ENCODE measurements at regions not wholly inside any gene's neighbourhood (a gene's known extent, or its start where the extent isn't known, plus 50 kb on each side); places are given as distances from the start of the nearest gene placed in this dataset.
"Not testable (repeated sequence)": the region's sequence is repeated elsewhere in the genome, so short reads cannot be mapped to it uniquely, and the experiment has no call there.

DNA sequence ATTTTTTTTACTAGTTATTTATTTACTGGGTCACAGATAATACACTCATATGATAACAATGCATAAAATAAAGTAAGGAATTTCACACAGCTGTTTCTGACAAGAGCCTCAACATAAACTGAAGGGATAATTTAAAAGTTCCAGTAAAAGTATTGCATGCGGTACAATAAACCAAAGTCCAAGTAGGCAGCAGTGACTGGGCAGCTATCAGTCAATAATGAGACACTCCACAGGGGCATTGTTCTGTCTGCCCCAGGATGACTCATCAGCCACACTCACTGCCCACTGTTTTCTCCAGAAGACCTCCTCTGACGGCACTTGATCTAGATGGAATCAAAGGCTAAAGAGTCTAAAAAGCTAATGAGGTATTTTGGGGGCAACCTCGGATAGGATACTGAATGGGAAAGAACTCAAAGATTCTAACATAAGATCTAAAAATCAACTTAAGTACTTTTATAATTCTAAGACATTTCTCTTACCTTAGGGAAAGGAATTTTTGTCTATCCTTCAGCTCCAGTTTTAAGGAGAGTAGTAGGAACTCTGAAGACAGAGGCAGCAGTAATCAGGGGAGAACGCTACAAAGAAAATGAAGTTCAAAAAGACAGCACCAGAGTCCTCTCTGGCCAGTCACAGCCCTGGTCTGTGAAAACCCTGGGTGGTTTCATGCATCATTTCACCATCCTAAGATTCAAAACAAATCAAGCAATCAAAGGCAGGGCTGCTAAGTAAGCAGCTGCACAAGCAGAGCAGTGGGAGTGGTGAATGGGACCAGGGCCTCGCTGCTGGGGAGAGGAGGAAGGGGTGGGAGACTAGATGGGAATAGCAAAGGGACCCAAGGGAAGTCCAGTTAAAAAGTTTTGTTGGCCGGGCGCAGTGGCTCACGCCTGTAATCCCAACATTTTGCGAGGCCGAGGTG lies 175.1 kb downstream of the AVL9 start:
- DNase-seq (ENCODE audit: insufficient read length, low spot score) (peak; percentile 30), FAIRE-seq (peak; percentile 89)
- TF ChIP-seq POLR2A (IDR thresholded peaks at IDR 0.05; ENCODE audit: low read depth, low read length) = no peak

DNA sequence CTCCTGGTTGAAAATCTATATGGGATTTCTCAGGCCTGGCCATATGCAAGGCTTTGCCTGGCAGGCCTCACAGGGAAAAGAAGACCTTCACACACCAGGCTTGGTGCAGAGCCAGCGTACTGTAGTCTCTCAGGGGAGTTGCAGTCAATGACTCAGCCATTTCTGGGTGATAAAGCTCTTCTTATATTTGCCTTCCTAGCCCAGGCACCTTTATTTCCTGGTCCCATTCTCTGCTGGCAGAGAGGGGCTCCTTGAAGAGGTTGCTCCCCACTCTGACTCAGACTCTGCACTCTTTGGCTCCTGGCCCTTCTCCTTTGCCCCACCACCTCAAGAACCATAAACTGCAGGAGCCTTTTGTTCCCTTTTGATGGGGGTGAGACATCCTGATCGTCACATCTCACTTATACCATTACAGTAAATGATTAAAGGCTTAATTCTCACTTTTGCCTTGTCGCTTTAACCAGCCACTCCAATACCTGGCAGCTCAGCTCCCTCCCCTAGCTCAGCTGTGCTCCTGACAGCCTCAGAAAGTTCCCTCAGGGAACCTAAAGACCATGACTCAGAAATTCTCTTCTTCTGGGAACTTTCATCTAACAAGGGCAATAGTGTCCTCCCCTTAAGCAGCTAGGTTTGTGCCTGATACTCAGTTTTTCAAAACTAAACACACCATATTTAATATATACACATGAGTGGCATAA lies 174.0 kb downstream of the AVL9 start:
- DNase-seq (ENCODE audit: insufficient read length, low spot score) = peak; percentile 14
- FAIRE-seq = not testable (repeated sequence)

DNA sequence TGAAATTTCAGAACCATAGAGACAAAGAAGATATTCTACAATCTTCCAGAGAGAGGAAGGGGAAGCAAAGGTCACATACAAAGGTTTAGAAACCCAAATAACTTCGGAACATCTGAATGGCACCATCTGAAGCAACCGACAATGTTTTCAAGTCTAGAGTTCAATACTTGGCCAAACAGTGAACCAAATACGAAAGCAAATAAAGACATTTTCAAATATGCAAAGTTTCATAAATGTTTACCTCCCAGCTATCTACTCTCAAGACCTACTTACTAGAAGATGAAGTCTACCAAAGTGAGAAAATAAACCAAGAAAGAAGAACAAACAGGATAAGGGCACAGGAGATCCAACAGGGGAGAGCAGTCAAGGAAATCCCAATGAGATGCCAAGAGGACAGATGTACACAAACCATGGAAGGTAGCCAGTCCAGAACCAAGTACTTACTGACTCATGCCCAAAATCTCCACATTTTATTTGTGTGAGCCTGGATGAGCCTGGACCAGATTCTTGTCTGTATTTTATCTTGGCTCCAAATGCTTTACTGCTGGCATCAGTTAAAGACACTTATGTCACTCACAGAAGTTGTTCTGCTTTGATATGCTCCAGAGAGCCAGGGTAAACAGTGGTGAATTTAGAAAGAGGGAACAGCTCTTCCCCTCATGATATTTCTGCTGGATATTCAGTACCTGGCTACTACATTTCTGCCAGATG lies 173.3 kb downstream of the AVL9 start:
- peak; percentile 99 for FAIRE-seq
- DNase-seq (ENCODE audit: insufficient read length, low spot score) = not testable (repeated sequence)

DNA sequence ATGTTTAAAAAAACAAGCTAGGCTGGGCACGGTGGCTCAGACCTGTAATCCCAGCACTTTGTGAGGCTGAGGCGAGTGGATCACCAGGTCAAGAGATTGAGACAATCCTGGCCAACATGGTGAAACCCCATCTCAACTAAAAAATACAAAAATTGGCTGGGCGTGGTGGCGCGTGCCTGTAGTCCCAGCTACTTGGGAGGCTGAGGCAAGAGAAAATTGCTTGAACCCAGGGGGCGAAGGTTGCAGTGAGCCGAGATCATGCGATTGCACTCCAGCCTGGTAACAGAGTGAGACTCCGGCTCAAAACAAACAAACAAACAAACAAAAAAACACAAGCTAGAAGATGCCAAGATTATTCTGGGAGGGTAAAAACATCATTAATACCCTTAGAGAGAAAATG lies 172.3 kb downstream of the AVL9 start:
- not testable (repeated sequence) for FAIRE-seq; DNase-seq (ENCODE audit: insufficient read length, low spot score)

DNA sequence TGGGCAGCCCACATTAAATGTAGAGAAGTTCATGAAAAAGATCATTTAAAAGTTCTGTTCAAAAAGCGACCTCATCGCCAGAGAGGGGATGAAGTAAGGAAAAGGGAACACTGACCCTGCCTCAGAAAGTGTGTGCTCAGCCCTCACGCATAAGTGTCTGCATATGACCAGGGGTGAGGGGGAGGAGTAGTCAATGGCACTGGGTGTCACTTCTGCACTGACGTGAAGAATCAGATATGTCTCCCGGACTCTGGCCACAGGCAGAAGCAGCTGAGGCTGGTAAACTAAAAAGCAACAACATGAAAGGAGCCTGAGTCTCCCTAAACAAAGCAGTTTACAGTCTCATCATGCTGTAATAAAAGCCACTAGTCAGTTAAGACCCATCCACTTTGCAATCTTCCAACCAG lies 168.5 kb downstream of the AVL9 start:
- not testable (repeated sequence) for DNase-seq (ENCODE audit: insufficient read length, low spot score)
- peak; percentile 57 for FAIRE-seq

DNA sequence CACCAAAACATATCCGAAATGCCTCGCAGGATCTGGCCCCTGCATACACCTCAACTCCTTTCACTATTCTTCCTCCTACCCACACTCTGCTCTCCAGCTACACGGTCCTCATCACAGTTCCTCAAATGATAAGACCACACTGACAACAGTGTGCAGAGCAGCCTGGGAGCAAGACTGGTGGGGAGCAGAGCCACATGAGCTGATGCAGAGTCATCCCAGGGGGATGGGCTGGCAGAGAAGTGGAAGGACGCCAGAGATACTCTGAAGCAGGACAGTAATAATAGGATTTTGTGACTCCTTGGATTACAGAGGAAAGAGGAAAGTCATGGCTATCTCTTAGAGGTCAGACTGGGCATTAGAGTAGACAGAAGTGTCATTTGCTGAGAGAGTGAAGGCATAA lies 167.2 kb downstream of the AVL9 start:
- FAIRE-seq = peak; percentile 94
- not testable (repeated sequence) for DNase-seq (ENCODE audit: insufficient read length, low spot score)

DNA sequence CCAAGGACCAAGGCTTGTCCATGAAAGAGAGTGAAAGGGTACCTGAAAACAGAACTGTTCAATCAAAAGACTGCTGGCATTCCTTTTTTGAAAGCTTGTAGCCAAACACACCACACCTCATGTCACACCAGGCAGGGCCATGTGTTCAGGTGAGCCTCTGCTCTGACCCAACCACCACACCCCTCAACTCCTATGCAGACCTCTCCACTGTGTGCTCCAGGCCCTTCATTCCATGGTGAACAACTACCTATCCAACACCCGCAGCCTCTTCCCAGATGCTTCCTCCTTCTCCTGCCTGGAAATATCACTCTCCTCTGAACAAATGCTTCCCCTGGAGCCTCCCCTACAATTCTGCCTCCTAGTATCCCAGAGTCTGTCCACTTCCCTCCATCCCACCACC lies 166.6 kb downstream of the AVL9 start:
- no peak for TF ChIP-seq POLR2A (IDR thresholded peaks at IDR 0.05; ENCODE audit: low read depth, low read length)
- FAIRE-seq (no peak), DNase-seq (ENCODE audit: insufficient read length, low spot score) (no peak)

DNA sequence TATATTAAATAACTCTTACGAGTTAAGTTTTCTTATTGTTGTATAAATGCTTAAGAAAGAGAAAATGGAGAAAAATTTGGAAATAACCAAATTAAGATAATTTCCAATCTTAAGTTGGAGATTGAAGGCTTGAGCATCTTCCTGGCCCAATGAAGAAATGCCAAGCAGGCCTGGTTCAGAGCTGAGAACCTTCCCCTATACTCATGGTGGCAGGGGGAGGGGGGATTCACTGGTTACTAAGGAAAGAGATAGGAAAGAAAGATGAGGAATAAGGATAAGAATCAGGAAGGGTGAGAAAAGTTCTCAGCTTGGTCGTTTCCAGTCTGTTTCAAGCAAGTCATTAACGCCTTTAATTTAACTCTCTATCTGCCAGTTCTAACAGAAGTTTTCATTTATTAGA lies 166.2 kb downstream of the AVL9 start:
- no peak for TF ChIP-seq POLR2A (IDR thresholded peaks at IDR 0.05; ENCODE audit: low read depth, low read length)
- FAIRE-seq = no peak

DNA sequence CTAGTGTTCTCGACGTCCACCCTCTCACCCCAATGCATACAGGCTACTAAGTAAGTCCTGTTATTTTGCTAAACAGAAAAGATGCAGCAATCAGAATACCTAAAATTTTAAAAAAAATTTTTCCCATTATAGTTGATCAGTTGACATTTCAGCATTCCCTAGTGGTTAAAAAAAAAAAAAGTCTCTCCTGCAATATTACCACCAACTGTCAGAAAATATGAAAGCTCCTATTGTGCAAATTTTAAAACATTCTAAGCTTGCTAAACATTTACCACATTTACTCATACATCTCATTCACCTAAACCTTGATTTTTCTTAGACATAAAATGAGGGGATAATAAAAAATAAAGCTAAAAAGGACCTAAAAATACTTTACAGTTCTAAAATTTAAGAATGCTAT lies 165.6 kb downstream of the AVL9 start:
- no peak for TF ChIP-seq POLR2A (IDR thresholded peaks at IDR 0.05; ENCODE audit: low read depth, low read length)
- DNase-seq (ENCODE audit: insufficient read length, low spot score) (no peak), FAIRE-seq (no peak)

More for the DNA sequence above, 166.2 kb downstream of the AVL9 start:
- no peak for DNase-seq (ENCODE audit: insufficient read length, low spot score)

DNA sequence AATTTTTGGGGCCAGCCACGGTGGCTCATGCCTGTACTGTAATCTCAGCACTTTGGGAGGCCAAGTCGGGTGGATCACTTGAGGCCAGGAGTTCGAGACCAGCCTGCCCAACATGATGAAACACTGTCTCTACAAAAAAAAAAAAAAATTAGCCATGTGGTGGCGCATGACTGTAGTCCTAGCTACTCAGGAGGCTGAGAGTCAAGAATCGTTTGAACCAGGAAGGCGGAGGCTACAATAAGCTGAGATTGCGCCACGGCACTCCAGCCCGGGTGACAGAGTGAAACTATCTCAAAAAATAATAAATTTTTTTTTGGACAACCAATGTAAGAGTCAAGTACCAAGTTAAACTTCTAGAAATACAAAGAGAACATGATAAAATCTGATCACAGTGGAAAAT lies 164.6 kb downstream of the AVL9 start:
- TF ChIP-seq POLR2A (IDR thresholded peaks at IDR 0.05; ENCODE audit: low read depth, low read length) = no peak
- no peak for FAIRE-seq
- DNase-seq (ENCODE audit: insufficient read length, low spot score) = no peak

DNA sequence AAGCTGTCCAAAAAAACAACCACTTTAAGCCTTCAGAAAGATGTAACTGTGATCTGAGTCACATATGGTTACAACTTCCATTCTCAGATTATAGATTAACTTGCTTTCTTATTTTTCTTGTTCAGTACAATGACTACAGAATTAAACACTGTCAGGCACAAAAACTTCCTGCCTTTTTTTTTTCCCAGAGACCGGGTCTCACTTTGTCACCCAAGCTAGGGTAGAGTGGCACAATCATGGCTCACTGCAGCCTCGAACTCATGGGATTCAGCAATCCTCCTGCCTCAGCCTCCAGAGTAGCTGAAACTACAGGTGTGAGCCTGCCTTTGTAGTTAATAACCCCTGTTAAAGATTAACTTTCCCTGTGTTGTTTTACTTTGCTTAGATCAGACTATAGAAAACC lies 163.2 kb downstream of the AVL9 start:
- FAIRE-seq (no peak), DNase-seq (ENCODE audit: insufficient read length, low spot score) (no peak)
- no peak for TF ChIP-seq POLR2A (IDR thresholded peaks at IDR 0.05; ENCODE audit: low read depth, low read length)

DNA sequence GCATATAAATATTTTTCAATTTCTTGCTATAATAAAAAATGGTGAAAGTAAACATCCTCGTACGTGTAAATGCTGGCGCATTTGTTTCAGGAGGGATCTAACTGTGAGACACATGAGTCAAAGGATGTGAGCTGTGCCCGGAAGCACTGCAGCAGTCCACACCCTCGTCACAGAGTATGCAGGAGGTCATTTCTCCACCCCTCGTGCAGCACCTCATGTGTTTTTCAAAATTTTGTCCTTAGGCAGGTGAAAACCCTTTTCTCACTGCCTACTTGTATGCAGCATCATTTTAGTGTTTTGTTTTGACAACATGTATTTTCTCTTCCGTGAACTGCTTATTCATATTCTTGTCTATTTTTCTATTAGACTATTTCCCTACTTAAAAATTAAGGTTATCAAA lies 162.7 kb downstream of the AVL9 start:
- DNase-seq (ENCODE audit: insufficient read length, low spot score) = peak; percentile 55
- no peak for TF ChIP-seq POLR2A (IDR thresholded peaks at IDR 0.05; ENCODE audit: low read depth, low read length)
- FAIRE-seq = peak; percentile 98

DNA sequence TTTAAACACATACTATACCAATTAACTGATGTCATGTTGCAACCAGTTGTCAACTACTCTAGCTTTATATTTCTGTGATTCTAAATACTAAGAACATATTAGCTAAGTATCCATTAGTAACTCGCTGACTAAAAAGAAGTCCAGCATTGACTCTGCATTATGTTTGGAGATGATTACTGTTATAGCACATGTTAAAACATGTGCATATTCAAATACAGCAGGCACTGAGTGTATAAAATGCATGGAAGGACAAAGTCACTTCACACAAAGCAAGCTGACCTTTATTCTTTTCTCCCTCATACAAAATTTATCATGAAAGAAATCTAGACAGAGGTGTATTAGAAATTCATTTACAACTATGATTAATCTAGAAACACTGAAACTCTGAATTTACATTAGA lies 159.3 kb downstream of the AVL9 start:
- peak; percentile 96 for FAIRE-seq
- not testable (repeated sequence) for DNase-seq (ENCODE audit: insufficient read length, low spot score)

DNA sequence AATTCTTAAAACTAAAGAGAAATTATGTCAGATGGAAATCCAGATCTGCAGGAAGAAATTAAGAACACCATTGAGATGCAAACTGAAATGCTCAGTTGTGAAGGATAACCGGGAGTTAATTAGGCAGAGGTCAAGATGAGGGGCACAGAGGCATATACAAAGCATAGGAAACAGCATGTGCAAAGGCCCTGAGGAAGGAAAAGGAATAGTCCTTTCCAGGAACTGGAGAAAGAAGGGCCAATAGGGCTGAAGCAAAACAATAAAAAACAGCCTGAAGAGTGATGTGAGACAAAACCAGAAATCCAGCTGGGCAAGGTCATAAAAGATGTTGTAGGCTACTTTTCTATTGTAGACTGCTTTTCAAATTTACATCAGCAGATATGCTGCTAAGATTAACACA lies 155.1 kb downstream of the AVL9 start:
- not testable (repeated sequence) for FAIRE-seq

More for the DNA sequence above, 155.1 kb downstream of the AVL9 start:
- DNase-seq (ENCODE audit: insufficient read length, low spot score) = not testable (repeated sequence)
